SK-N-MC (cell line): ENCODE measurements at regions not wholly inside any gene's neighbourhood (a gene's known extent, or its start where the extent isn't known, plus 50 kb on each side); places are given as distances from the start of the nearest gene placed in this dataset.
"Not testable (repeated sequence)": the region's sequence is repeated elsewhere in the genome, so short reads cannot be mapped to it uniquely, and the experiment has no call there.

Experiments
- DNase-seq: peaks from one replicate; pipeline ENCODE4 v3.0.0-alpha.2; 2011; ENCODE audit warnings: low read depth, low spot score
- H3K27ac ChIP-seq: fragments of 200-600 bp; sonication (generic); 2 replicates; pipeline ENCODE4 v1.5.1; 2016; ENCODE audit warnings: mixed run types
- H3K36me3 ChIP-seq: fragments of 200-600 bp; sonication (generic); 2 replicates; pipeline ENCODE4 v1.6.1; 2017; ENCODE audit warnings: antibody characterized with exemption, low read length, mixed read lengths; ENCODE audit not compliant: insufficient read depth
- H3K4me3 ChIP-seq: fragments of 200-600 bp; sonication (generic); 2 replicates; pipeline ENCODE4 v1.5.1; 2016
- H3K9ac ChIP-seq: fragments of 200-600 bp; sonication (generic); 2 replicates; pipeline ENCODE4 v1.8.0; 2017; ENCODE audit warnings: mixed run types, mixed read lengths; ENCODE audit not compliant: insufficient read length
- H3K9me3 ChIP-seq: fragments of 200-600 bp; sonication (generic); 2 replicates; pipeline ENCODE4 v1.6.1; 2017; ENCODE audit warnings: low read depth, mild to moderate bottlenecking, antibody characterized with exemption, low read length, moderate library complexity, mixed read lengths
- EZH2 ChIP-seq: fragments of 200-600 bp; sonication (generic); IDR thresholded peaks from one replicate; pipeline ENCODE4 v1.6.1; 2017; ENCODE audit warnings: antibody characterized with exemption
- FOXP2 ChIP-seq: optimal IDR thresholded peaks from 2 replicates; pipeline ENCODE3; 2011; ENCODE audit warnings: mild to moderate bottlenecking, moderate library complexity; ENCODE audit not compliant: insufficient read depth; ENCODE audit errors: extremely low read length, control extremely low read depth
- POLR2AphosphoS5 ChIP-seq: IDR thresholded peaks from 2 replicates; pipeline ENCODE4 v1.6.1; 2012; ENCODE audit warnings: mild to moderate bottlenecking, low read depth, low read length, borderline replicate concordance

GRCh38 chrX:13165266-13166189 lies 121.1 kb upstream of the FAM9C start:
- H3K9me3 ChIP-seq, result no peaks in the 10 kb centered on the region
- no peak overlapping the region for H3K27ac ChIP-seq
- no peak overlapping the region for H3K4me3 ChIP-seq
- DNase-seq, result no peak
- no peaks in the 10 kb centered on the region for H3K36me3 ChIP-seq
- H3K9ac ChIP-seq, result no peak overlapping the region
- TF ChIP-seq EZH2 (no peak), FOXP2 (no peak), POLR2AphosphoS5 (no peak)

GRCh38 chrX:13164611-13165010 lies 120.2 kb upstream of the FAM9C start:
- Histone ChIP-seq H3K9me3 (no peaks in the 10 kb centered on the region), H3K4me3 (no peak overlapping the region), H3K9ac (no peak overlapping the region), H3K36me3 (no peaks in the 10 kb centered on the region), H3K27ac (no peak overlapping the region)
- no peak for DNase-seq
- TF ChIP-seq POLR2AphosphoS5, result no peak
- TF ChIP-seq FOXP2, result no peak
- TF ChIP-seq EZH2, result no peak

GRCh38 chrX:13162772-13163410 lies 118.5 kb upstream of the FAM9C start:
- no peak overlapping the region for H3K4me3 ChIP-seq
- no peak for DNase-seq
- H3K27ac ChIP-seq, result no peak overlapping the region
- H3K9me3 ChIP-seq, result no peaks in the 10 kb centered on the region
- no peaks in the 10 kb centered on the region for H3K36me3 ChIP-seq
- H3K9ac ChIP-seq, result no peak overlapping the region
- TF ChIP-seq EZH2 (no peak), POLR2AphosphoS5 (no peak), FOXP2 (no peak)

GRCh38 chrX:13159886-13160285 lies 115.5 kb upstream of the FAM9C start:
- TF ChIP-seq FOXP2, result no peak
- no peaks in the 10 kb centered on the region for H3K9me3 ChIP-seq
- DNase-seq, result no peak
- no peak overlapping the region for H3K9ac ChIP-seq
- no peak overlapping the region for H3K27ac ChIP-seq
- H3K36me3 ChIP-seq, result no peaks in the 10 kb centered on the region
- no peak overlapping the region for H3K4me3 ChIP-seq

GRCh38 chrX:13158911-13159310 lies 114.5 kb upstream of the FAM9C start:
- TF ChIP-seq FOXP2 (no peak), EZH2 (no peak), POLR2AphosphoS5 (no peak)
- Histone ChIP-seq H3K9ac (no peak overlapping the region), H3K36me3 (no peaks in the 10 kb centered on the region), H3K4me3 (no peak overlapping the region), H3K27ac (no peak overlapping the region), H3K9me3 (no peaks in the 10 kb centered on the region)
- no peak for DNase-seq

GRCh38 chrX:13155550-13155949 lies 111.1 kb upstream of the FAM9C start:
- DNase-seq, H3K36me3 ChIP-seq, H3K9ac ChIP-seq, H3K27ac ChIP-seq, H3K9me3 ChIP-seq, H3K4me3 ChIP-seq: not testable (repeated sequence)

- H3K27ac ChIP-seq, result no peak overlapping the region
- H3K36me3 ChIP-seq, result no peaks in the 10 kb centered on the region
- no peaks in the 10 kb centered on the region for H3K9me3 ChIP-seq
- no peak for DNase-seq
- no peak overlapping the region for H3K9ac ChIP-seq
- no peak overlapping the region for H3K4me3 ChIP-seq
- TF ChIP-seq FOXP2, result no peak
- no peak for TF ChIP-seq POLR2AphosphoS5
- TF ChIP-seq EZH2, result no peak
Measured at GRCh38 chrX:13153796-13154195, 109.4 kb upstream of the FAM9C start.

- Histone ChIP-seq H3K9me3 (no peaks in the 10 kb centered on the region), H3K4me3 (no peak overlapping the region), H3K27ac (no peak overlapping the region), H3K9ac (no peak overlapping the region), H3K36me3 (no peaks in the 10 kb centered on the region)
- no peak for DNase-seq
- TF ChIP-seq POLR2AphosphoS5, result no peak
- TF ChIP-seq EZH2, result no peak
- TF ChIP-seq FOXP2, result no peak
Measured at GRCh38 chrX:13152518-13153185, 108.2 kb upstream of the FAM9C start.
